OCI-LY1 (cell line): ENCODE measurements at regions not wholly inside any gene's neighbourhood (a gene's known extent, or its start where the extent isn't known, plus 50 kb on each side); places are given as distances from the start of the nearest gene placed in this dataset.

ENCODE experiments used
- H2AFZ ChIP-seq: fragments of 200-600 bp; sonication (generic), shearing (Covaris generic); 2 replicates; pipeline ENCODE4 v1.6.0; 2014; ENCODE audit warnings: antibody characterized with exemption, mild to moderate bottlenecking, low read length
- H3F3A ChIP-seq: fragments of 200-600 bp; sonication (generic), shearing (Covaris generic); 2 replicates; pipeline ENCODE4 v1.6.0; 2014; ENCODE audit warnings: mild to moderate bottlenecking, antibody characterized with exemption, low read length, moderate library complexity; ENCODE audit not compliant: insufficient read depth
- H3K27ac ChIP-seq: fragments of 200-600 bp; sonication (generic); 2 replicates; pipeline ENCODE4 v1.5.1; 2014; ENCODE audit warnings: low read length, mixed run types, mild to moderate bottlenecking, low read depth; ENCODE audit not compliant: poor library complexity, severe bottlenecking
- H3K27me3 ChIP-seq: fragments of 200-600 bp; sonication (generic); 2 replicates; pipeline ENCODE4 v1.6.0; 2014; ENCODE audit warnings: antibody characterized with exemption, mild to moderate bottlenecking, low read length, moderate library complexity; ENCODE audit not compliant: insufficient read depth
- H3K36me3 ChIP-seq: fragments of 200-600 bp; sonication (generic); 2 replicates; pipeline ENCODE4 v1.6.1; 2014; ENCODE audit warnings: mild to moderate bottlenecking, antibody characterized with exemption, low read length, moderate library complexity, mixed read lengths; ENCODE audit not compliant: insufficient read depth
- H3K4me1 ChIP-seq: fragments of 200-600 bp; sonication (generic); 2 replicates; pipeline ENCODE4 v1.5.1; 2014; ENCODE audit warnings: mild to moderate bottlenecking, low read length, moderate library complexity; ENCODE audit not compliant: insufficient read depth, severe bottlenecking
- H3K4me2 ChIP-seq: fragments of 200-600 bp; sonication (generic), shearing (Covaris generic); 2 replicates; pipeline ENCODE4 v1.6.1; 2014; ENCODE audit warnings: low read length
- H3K4me3 ChIP-seq: fragments of 200-600 bp; sonication (generic); 2 replicates; pipeline ENCODE4 v1.5.1; 2014; ENCODE audit warnings: low read length, low read depth, mild to moderate bottlenecking, mixed read lengths; ENCODE audit not compliant: poor library complexity, severe bottlenecking
- H3K79me2 ChIP-seq: fragments of 200-600 bp; shearing (Covaris generic); 2 replicates; pipeline ENCODE4 v1.6.1; 2016; ENCODE audit warnings: mixed run types, low read length, mixed read lengths; ENCODE audit not compliant: insufficient read depth
- H3K9ac ChIP-seq: fragments of 200-600 bp; sonication (generic), shearing (Covaris generic); 2 replicates; pipeline ENCODE4 v1.6.1; 2014; ENCODE audit warnings: mild to moderate bottlenecking, low read length, mixed read lengths
- H3K9me2 ChIP-seq: fragments of 200-600 bp; sonication (generic), shearing (Covaris generic); 2 replicates; pipeline ENCODE4 v1.6.1; 2014; ENCODE audit warnings: low read depth, mild to moderate bottlenecking, low read length, mixed read lengths
- H3K9me3 ChIP-seq: fragments of 200-600 bp; shearing (Covaris generic); 2 replicates; pipeline ENCODE4 v1.6.1; 2014; ENCODE audit warnings: low read length, mixed read lengths
- H4K20me1 ChIP-seq: fragments of 200-600 bp; sonication (generic), shearing (Covaris generic); 2 replicates; pipeline ENCODE4 v1.6.0; 2016; ENCODE audit warnings: mild to moderate bottlenecking, low read length; ENCODE audit not compliant: insufficient read depth
- EZH2 ChIP-seq: fragments of 200-600 bp; sonication (generic), shearing (Covaris generic); IDR thresholded peaks from 2 replicates; pipeline ENCODE4 v1.8.0; 2017; ENCODE audit warnings: borderline replicate concordance, mixed run types, mild to moderate bottlenecking, antibody characterized with exemption, low read length, moderate library complexity, mixed read lengths
- TF ChIP-seq, protein P1 (sequence below): fragments of 200-600 bp; sonication (generic), shearing (Covaris generic); IDR thresholded peaks from 2 replicates; pipeline ENCODE4 v1.5.1; 2017; ENCODE audit warnings: mild to moderate bottlenecking, antibody characterized with exemption, low read length, moderate library complexity, mixed read lengths

DNA sequence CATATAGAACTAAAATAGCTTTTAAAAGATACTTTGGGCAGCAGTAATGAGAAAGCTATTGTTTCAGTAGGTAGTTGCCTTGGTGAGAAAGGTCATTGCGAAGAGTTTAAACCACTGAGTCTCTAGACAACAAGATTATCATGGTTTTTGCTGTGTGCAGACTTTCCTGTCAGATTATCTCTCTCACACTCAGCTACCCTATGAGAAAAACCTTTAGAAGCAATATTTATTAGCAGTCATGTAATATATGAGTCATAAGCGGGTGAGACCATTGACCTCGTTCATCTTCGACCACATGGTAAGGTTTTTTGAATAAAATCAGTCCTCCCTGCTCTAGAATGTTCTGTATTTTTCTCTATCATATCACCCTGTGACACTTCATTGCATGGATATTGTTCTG is 59.9 kb downstream of the GPR65 start:
- H3F3A ChIP-seq = no peaks in the 10 kb centered on the region
- H3K27me3 ChIP-seq = no peaks in the 10 kb centered on the region
- no peaks in the 10 kb centered on the region for H3K4me1 ChIP-seq
- no peak overlapping the region for H3K4me3 ChIP-seq
- H2AFZ ChIP-seq = no peak overlapping the region
- no peak overlapping the region for H3K4me2 ChIP-seq
- H3K79me2 ChIP-seq = no peaks in the 10 kb centered on the region
- no peaks in the 10 kb centered on the region for H3K36me3 ChIP-seq
- H3K9me3 ChIP-seq = peaks cover 5% of the 10 kb centered on the region; the same call in 1 of the 2 replicates
- TF ChIP-seq, protein P1, sequence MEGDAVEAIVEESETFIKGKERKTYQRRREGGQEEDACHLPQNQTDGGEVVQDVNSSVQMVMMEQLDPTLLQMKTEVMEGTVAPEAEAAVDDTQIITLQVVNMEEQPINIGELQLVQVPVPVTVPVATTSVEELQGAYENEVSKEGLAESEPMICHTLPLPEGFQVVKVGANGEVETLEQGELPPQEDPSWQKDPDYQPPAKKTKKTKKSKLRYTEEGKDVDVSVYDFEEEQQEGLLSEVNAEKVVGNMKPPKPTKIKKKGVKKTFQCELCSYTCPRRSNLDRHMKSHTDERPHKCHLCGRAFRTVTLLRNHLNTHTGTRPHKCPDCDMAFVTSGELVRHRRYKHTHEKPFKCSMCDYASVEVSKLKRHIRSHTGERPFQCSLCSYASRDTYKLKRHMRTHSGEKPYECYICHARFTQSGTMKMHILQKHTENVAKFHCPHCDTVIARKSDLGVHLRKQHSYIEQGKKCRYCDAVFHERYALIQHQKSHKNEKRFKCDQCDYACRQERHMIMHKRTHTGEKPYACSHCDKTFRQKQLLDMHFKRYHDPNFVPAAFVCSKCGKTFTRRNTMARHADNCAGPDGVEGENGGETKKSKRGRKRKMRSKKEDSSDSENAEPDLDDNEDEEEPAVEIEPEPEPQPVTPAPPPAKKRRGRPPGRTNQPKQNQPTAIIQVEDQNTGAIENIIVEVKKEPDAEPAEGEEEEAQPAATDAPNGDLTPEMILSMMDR = no peak
- TF ChIP-seq EZH2 = no peak
- no peaks in the 10 kb centered on the region for H3K9me2 ChIP-seq
- H4K20me1 ChIP-seq = no peaks in the 10 kb centered on the region
- no peak overlapping the region for H3K27ac ChIP-seq
- no peak overlapping the region for H3K9ac ChIP-seq

DNA sequence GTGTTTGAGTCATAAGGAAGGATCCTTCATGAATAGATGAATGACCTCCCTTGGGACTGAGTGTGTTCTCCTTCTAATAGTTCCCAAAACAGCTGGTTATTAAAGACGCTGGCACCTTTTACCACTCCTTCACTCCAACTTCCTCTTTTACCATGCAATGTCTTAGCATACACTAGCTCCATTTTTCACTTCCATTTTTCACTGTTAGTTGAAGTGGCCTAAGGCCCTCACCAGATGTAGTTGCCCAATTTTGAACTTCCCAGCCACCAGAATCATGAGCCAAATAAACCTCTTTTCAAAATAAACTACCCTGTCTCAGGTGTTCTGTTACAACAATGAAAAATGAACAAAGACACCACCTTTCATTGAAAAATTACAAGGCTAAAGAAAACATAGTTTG is 64.7 kb downstream of the GPR65 start:
- Histone ChIP-seq H3K79me2 (no peaks in the 10 kb centered on the region), H3K36me3 (no peaks in the 10 kb centered on the region), H2AFZ (no peak overlapping the region), H3K27me3 (no peaks in the 10 kb centered on the region), H3K4me2 (no peak overlapping the region), H3K9me3 (peaks cover 5% of the 10 kb centered on the region; the same call in 1 of the 2 replicates), H3K4me1 (no peaks in the 10 kb centered on the region), H3K9ac (no peak overlapping the region), H3K9me2 (no peaks in the 10 kb centered on the region), H3K27ac (no peak overlapping the region), H3K4me3 (no peak overlapping the region), H4K20me1 (no peaks in the 10 kb centered on the region), H3F3A (no peaks in the 10 kb centered on the region)
- TF ChIP-seq, protein P1 = no peak
- TF ChIP-seq EZH2 = no peak

DNA sequence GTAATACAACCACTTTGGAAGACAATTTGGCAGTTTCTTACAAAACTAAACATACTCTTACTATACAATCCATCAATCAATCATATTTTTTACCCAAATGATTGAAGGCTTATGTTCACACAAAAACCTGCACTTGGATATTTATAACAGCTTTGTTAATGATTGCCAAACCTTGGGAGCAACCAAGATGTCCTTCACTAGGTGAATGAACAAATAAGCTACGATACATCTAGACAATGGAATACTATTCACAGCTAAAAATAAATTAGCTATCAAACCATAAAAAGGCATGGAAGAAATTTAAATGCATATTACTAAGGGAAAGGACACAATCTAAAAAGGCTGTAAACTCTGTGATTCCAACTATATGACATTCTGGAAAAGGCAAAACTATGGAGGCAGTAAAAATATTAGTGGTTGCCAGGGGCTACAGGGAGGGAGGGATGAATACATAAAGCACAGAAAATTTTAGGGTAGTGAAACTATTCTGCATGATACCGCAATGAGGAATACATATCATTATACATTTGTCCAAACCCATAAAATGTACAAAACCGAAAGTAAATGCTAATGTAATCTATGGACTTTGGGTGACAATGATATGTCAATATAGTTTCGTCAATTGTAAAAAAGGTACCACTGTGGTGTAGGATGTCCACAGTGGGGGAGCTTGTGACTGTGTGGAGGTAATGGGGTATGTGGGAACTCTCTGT is 70.5 kb downstream of the GPR65 start:
- TF ChIP-seq EZH2 = no peak
- TF ChIP-seq, protein P1 = no peak
- no peak overlapping the region for H3K27ac ChIP-seq
- H3K9me2 ChIP-seq = no peaks in the 10 kb centered on the region
- no peaks in the 10 kb centered on the region for H3K79me2 ChIP-seq
- H4K20me1 ChIP-seq = no peaks in the 10 kb centered on the region
- no peaks in the 10 kb centered on the region for H3K36me3 ChIP-seq
- no peak overlapping the region for H3K4me2 ChIP-seq
- H3K4me1 ChIP-seq = no peaks in the 10 kb centered on the region
- no peaks in the 10 kb centered on the region for H3K9me3 ChIP-seq
- H3K4me3 ChIP-seq = no peak overlapping the region
- no peaks in the 10 kb centered on the region for H3K27me3 ChIP-seq
- H2AFZ ChIP-seq = no peak overlapping the region
- no peak overlapping the region for H3K9ac ChIP-seq
- no peaks in the 10 kb centered on the region for H3F3A ChIP-seq
